Keratinocyte (primary cell): ENCODE measurements at regions not wholly inside any gene's neighbourhood (a gene's known extent, or its start where the extent isn't known, plus 50 kb on each side); places are given as distances from the start of the nearest gene placed in this dataset.

Experiments used
- DNase-seq: peaks from one replicate; pipeline ENCODE4 v3.0.0-alpha.2; 2011; ENCODE audit warnings: low read depth, missing footprints, low spot score
- FAIRE-seq: peaks from 2 replicates; lab custom pipeline; 2011; peaks lifted over from hg19 to GRCh38; lab: Jason Lieb, UNC
- H2AFZ ChIP-seq: 2 replicates; pipeline ENCODE4 v1.6.0; 2012; ENCODE audit warnings: low read length, control low read depth, inconsistent platforms; ENCODE audit not compliant: control insufficient read depth
- H3K27ac ChIP-seq: 2 replicates; pipeline ENCODE4 v1.5.1; 2011; ENCODE audit warnings: low read length; ENCODE audit not compliant: control insufficient read depth, insufficient read depth
- H3K27me3 ChIP-seq: 3 replicates; pipeline ENCODE4 v1.6.0; 2011; ENCODE audit warnings: low read length; ENCODE audit not compliant: control insufficient read depth, insufficient read depth; ENCODE audit errors: extremely low read depth
- H3K36me3 ChIP-seq, 2 experiments: 2 replicates in 1 of 2; 3 replicates in 1 of 2; pipeline ENCODE4 v1.5.1; 2011; ENCODE audit warnings: low read length in 2 of 2, mild to moderate bottlenecking in 1 of 2; ENCODE audit not compliant: control insufficient read depth in 2 of 2, insufficient read depth in 2 of 2; ENCODE audit errors: extremely low read depth in 1 of 2
- H3K4me1 ChIP-seq: 3 replicates; pipeline ENCODE4 v1.5.1; 2011; ENCODE audit warnings: low read length; ENCODE audit not compliant: control insufficient read depth, insufficient read depth; ENCODE audit errors: extremely low read depth
- H3K4me2 ChIP-seq: 3 replicates; pipeline ENCODE4 v1.6.0; 2011; ENCODE audit warnings: low read depth, low read length; ENCODE audit not compliant: control insufficient read depth, insufficient read depth; ENCODE audit errors: extremely low read depth
- H3K4me3 ChIP-seq, 3 experiments: fragments of 200-600 bp in 1 of 3; sonication (generic) in 1 of 3; 2 replicates in 2 of 3; 3 replicates in 1 of 3; pipeline ENCODE4 v1.5.1; 2011 to 2016; ENCODE audit warnings: low read length in 3 of 3, mild to moderate bottlenecking in 3 of 3, control low read depth in 2 of 3, inconsistent platforms in 1 of 3, low read depth in 1 of 3, mixed read lengths in 1 of 3, mixed run types in 1 of 3, moderate library complexity in 1 of 3; ENCODE audit not compliant: control insufficient read depth in 2 of 3, insufficient read depth in 2 of 3; ENCODE audit errors: extremely low read depth in 1 of 3
- H3K79me2 ChIP-seq: 2 replicates; pipeline ENCODE4 v1.6.0; 2012; ENCODE audit warnings: low read length; ENCODE audit not compliant: control insufficient read depth, insufficient read depth
- H3K9ac ChIP-seq: 3 replicates; pipeline ENCODE4 v1.6.0; 2011; ENCODE audit warnings: low read length; ENCODE audit not compliant: control insufficient read depth, insufficient read depth; ENCODE audit errors: extremely low read depth
- H3K9me1 ChIP-seq: 3 replicates; pipeline ENCODE4 v1.6.0; 2011; ENCODE audit warnings: low read length; ENCODE audit not compliant: control insufficient read depth, insufficient read depth; ENCODE audit errors: extremely low read depth
- H3K9me3 ChIP-seq: 2 replicates; pipeline ENCODE4 v1.5.1; 2012; ENCODE audit warnings: low read depth, low read length; ENCODE audit not compliant: control insufficient read depth
- H4K20me1 ChIP-seq: 3 replicates; pipeline ENCODE4 v1.6.0; 2011; ENCODE audit warnings: low read length; ENCODE audit not compliant: control insufficient read depth, insufficient read depth; ENCODE audit errors: extremely low read depth
- EZH2 ChIP-seq: IDR thresholded peaks from one replicate; pipeline ENCODE4 v1.6.1; 2012; ENCODE audit warnings: inconsistent platforms, mild to moderate bottlenecking, low read length, moderate library complexity
- dilution Hi-C: fragments of 300-500 bp; cut with MboI; formaldehyde crosslinking; loops from one replicate; pipeline ENCODE4 v1.7.0; 2020; ENCODE audit warnings: low sequenced_read_pairs; ENCODE audit not compliant: extremely low pct_ligation_motif_present
- TF ChIP-seq, protein P1 (sequence below), 3 experiments: IDR thresholded peaks in 1 of 3; conservative IDR thresholded peaks in 1 of 3; optimal IDR thresholded peaks in 1 of 3; 2 replicates in 2 of 3; 3 replicates in 1 of 3; pipeline versions ENCODE3 to v1.5.1; 2011; ENCODE audit warnings: low read length in 3 of 3, mild to moderate bottlenecking in 3 of 3, moderate library complexity in 2 of 3, control low read depth in 1 of 3, inconsistent platforms in 1 of 3; ENCODE audit not compliant: insufficient read depth in 2 of 3; ENCODE audit errors: extremely low read depth in 1 of 3

DNA sequence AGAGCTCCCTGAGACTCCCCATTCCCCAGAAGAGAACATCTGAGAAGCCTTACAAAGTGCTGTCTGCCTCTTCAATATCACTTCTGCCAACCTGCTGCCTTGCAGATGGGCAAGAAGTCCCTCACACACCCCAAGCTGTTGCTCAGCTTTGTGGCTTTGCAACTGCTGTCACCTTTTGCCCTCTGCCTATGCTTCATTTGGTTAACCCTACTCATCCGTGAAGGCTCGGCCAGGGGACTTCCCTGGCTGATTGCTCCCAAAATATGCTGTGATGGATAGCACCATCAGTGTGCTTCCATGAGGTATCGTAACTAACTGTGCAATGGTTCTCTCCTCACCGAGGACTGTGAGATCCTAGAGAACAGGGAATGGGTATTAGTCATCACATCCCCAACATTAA is 88.9 kb upstream of the CYP1B1 start:
- Histone ChIP-seq H3K9me3 (no peaks in the 10 kb centered on the region), H3K9me1 (no peaks in the 10 kb centered on the region), H3K9ac (no peak overlapping the region), H3K4me3 (no peak overlapping the region), H3K4me1 (peaks cover 17% of the 10 kb centered on the region), H4K20me1 (no peaks in the 10 kb centered on the region), H3K36me3 (no peaks in the 10 kb centered on the region), H3K27me3 (no peaks in the 10 kb centered on the region), H3K27ac (no peak overlapping the region), H3K79me2 (no peaks in the 10 kb centered on the region), H3K4me2 (no peak overlapping the region), H2AFZ (no peak overlapping the region)
- dilution Hi-C loops = no loop called here
- no peak for TF ChIP-seq EZH2
- no peak for DNase-seq
- FAIRE-seq = no peak

DNA sequence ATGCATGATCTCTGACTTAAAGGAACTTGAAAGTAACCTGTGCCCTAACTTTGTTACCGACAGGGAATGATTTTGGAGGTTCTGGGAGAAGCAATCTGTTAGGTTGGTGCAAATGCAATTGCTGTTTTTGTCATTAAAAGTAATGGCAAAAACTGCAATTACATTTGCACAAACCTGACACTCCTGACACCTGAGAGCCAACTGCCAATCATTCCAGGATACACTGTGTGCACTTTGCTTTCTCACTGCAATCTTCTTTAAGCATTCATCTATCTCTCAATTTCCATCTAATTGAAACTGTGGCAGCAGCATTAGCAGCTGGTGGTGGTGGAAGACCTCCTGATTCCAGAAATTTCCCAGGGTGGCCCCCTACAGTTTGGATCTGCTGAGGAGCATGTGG is 87.6 kb upstream of the CYP1B1 start:
- DNase-seq (no peak), FAIRE-seq (no peak)
- H3K27me3 ChIP-seq = no peaks in the 10 kb centered on the region
- dilution Hi-C loops = no loop called here
- no peaks in the 10 kb centered on the region for H3K9me3 ChIP-seq
- H3K9me1 ChIP-seq = no peaks in the 10 kb centered on the region
- peaks cover 7% of the 10 kb centered on the region for H3K4me1 ChIP-seq
- no peak overlapping the region for H3K9ac ChIP-seq
- no peak overlapping the region for H2AFZ ChIP-seq
- no peak overlapping the region for H3K27ac ChIP-seq
- no peaks in the 10 kb centered on the region for H3K36me3 ChIP-seq
- H3K4me3 ChIP-seq = no peak overlapping the region
- no peaks in the 10 kb centered on the region for H3K79me2 ChIP-seq
- no peaks in the 10 kb centered on the region for H4K20me1 ChIP-seq
- H3K4me2 ChIP-seq = no peak overlapping the region
- TF ChIP-seq EZH2 = no peak
- TF ChIP-seq, protein P1, sequence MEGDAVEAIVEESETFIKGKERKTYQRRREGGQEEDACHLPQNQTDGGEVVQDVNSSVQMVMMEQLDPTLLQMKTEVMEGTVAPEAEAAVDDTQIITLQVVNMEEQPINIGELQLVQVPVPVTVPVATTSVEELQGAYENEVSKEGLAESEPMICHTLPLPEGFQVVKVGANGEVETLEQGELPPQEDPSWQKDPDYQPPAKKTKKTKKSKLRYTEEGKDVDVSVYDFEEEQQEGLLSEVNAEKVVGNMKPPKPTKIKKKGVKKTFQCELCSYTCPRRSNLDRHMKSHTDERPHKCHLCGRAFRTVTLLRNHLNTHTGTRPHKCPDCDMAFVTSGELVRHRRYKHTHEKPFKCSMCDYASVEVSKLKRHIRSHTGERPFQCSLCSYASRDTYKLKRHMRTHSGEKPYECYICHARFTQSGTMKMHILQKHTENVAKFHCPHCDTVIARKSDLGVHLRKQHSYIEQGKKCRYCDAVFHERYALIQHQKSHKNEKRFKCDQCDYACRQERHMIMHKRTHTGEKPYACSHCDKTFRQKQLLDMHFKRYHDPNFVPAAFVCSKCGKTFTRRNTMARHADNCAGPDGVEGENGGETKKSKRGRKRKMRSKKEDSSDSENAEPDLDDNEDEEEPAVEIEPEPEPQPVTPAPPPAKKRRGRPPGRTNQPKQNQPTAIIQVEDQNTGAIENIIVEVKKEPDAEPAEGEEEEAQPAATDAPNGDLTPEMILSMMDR (optimal IDR thresholded peaks at IDR 0.05 in 1 of 3, IDR thresholded peaks at IDR 0.05 in 1 of 3, conservative IDR thresholded peaks at IDR 0.05 in 1 of 3; ENCODE audit: extremely low read depth in 1 of 3, insufficient read depth in 2 of 3, low read length in 3 of 3) = no peak

DNA sequence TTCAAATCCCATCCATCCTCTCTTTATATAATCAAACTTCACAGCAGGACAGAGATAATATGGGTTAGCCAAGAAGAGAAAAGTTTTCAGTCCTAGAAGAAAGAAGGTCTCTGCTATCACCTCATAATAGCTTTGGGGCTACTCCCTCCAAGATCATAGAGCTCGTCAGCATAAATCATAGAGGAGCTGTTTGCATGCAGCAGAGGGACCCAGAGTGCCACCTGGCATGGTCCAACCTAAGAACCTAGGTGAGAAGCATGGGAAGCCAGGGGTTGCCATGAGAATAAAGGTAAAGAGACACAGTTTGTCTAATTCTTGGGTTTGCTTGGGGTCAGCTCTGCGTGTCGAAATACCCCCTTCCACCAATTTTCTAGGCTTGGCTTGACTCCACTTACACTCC is 87.1 kb upstream of the CYP1B1 start:
- Histone ChIP-seq H3K9me3 (no peaks in the 10 kb centered on the region), H3K27me3 (no peaks in the 10 kb centered on the region), H3K27ac (no peak overlapping the region), H3K79me2 (no peaks in the 10 kb centered on the region), H3K9me1 (no peaks in the 10 kb centered on the region), H3K4me1 (peaks cover 1% of the 10 kb centered on the region), H3K4me3 (no peak overlapping the region), H3K36me3 (no peaks in the 10 kb centered on the region), H2AFZ (no peak overlapping the region), H3K9ac (no peak overlapping the region), H3K4me2 (no peak overlapping the region), H4K20me1 (no peaks in the 10 kb centered on the region)
- FAIRE-seq = no peak
- DNase-seq = no peak
- dilution Hi-C loops = no loop called here
- no peak for TF ChIP-seq EZH2
- TF ChIP-seq, protein P1 (optimal IDR thresholded peaks at IDR 0.05 in 1 of 3, IDR thresholded peaks at IDR 0.05 in 1 of 3, conservative IDR thresholded peaks at IDR 0.05 in 1 of 3; ENCODE audit: extremely low read depth in 1 of 3, insufficient read depth in 2 of 3, low read length in 3 of 3) = peak; percentile 22 to 42 (median 24)
